CD4-positive, CD25-positive, alpha-beta regulatory T cell (primary cell): ENCODE measurements at regions not wholly inside any gene's neighbourhood (a gene's known extent, or its start where the extent isn't known, plus 50 kb on each side); places are given as distances from the start of the nearest gene placed in this dataset.

Source experiments
- ATAC-seq, 2 donors: fragments of 150-1000 bp; cut with Tn5 transposase; one replicate each; pipeline ENCODE4 v1.10.0; 2021; ENCODE audit warnings: low read depth in 2 of 2, moderate number of reproducible peaks in 2 of 2, moderate library complexity in 1 of 2
- DNase-seq, 3 donors: peaks; one replicate each; pipeline versions ENCODE4 v3.0.0 to v3.0.0-alpha.2; 2012 to 2022; ENCODE audit warnings: mixed read lengths in 1 of 3
- H3K27ac ChIP-seq: one replicate; pipeline ENCODE4 v1.7.0; 2013; ENCODE audit warnings: mild to moderate bottlenecking, low read length; ENCODE audit not compliant: insufficient read depth, poor library complexity, severe bottlenecking
- H3K27me3 ChIP-seq: one replicate; pipeline ENCODE4 v1.7.0; 2013; ENCODE audit warnings: low read length; ENCODE audit not compliant: control insufficient read depth, insufficient read depth
- H3K36me3 ChIP-seq: one replicate; pipeline ENCODE4 v1.7.0; 2013; ENCODE audit warnings: mild to moderate bottlenecking, low read length, moderate library complexity; ENCODE audit not compliant: control insufficient read depth, insufficient read depth
- H3K4me1 ChIP-seq: 2 replicates; pipeline ENCODE4 v1.7.0; 2013; ENCODE audit warnings: mild to moderate bottlenecking, low read length; ENCODE audit not compliant: insufficient read depth, control insufficient read depth, poor library complexity, severe bottlenecking
- H3K4me3 ChIP-seq: one replicate; pipeline ENCODE4 v1.7.0; 2013; ENCODE audit warnings: low read depth, mild to moderate bottlenecking, low read length, moderate library complexity
- H3K9me3 ChIP-seq, 2 experiments: 1 replicate in 1 of 2; 2 replicates in 1 of 2; pipeline ENCODE4 v1.7.0; 2013; ENCODE audit warnings: low read length in 2 of 2, mild to moderate bottlenecking in 1 of 2, moderate library complexity in 1 of 2; ENCODE audit not compliant: control insufficient read depth in 2 of 2
- H3K27ac Mint-ChIP-seq, 3 donors: one replicate each; pipeline ENCODE4 v1.8.0; 2020 to 2022; ENCODE audit warnings: mild to moderate bottlenecking in 3 of 3, mixed read lengths in 3 of 3, moderate library complexity in 2 of 3
- H3K27me3 Mint-ChIP-seq: one replicate; pipeline ENCODE4 v1.8.0; 2022; ENCODE audit warnings: mild to moderate bottlenecking, mixed read lengths
- H3K36me3 Mint-ChIP-seq: one replicate; pipeline ENCODE4 v1.8.0; 2020; ENCODE audit warnings: mixed read lengths
- H3K4me1 Mint-ChIP-seq, 4 donors: one replicate each; pipeline ENCODE4 v1.8.0; 2020 to 2022; ENCODE audit warnings: mixed read lengths in 4 of 4, mild to moderate bottlenecking in 1 of 4
- H3K4me3 Mint-ChIP-seq, 4 donors: one replicate each; pipeline ENCODE4 v1.8.0; 2020 to 2022; ENCODE audit warnings: mild to moderate bottlenecking in 4 of 4, mixed read lengths in 4 of 4, moderate library complexity in 3 of 4
- H3K9me3 Mint-ChIP-seq, 7 donors: one replicate each; pipeline ENCODE4 v1.8.0; 2020 to 2022; ENCODE audit warnings: mixed read lengths in 7 of 7, mild to moderate bottlenecking in 3 of 7, moderate library complexity in 2 of 7

- Mint-ChIP-seq H3K27ac (no peak overlapping the region), H3K4me1 (no peaks in the 10 kb centered on the region), H3K27me3 (no peaks in the 10 kb centered on the region), H3K4me3 (no peak overlapping the region), H3K36me3 (no peaks in the 10 kb centered on the region), H3K9me3 (peaks cover 0 to 11% (median 6%) of the 10 kb centered on the region in 7 donors)
- Histone ChIP-seq H3K27me3 (no peaks in the 10 kb centered on the region), H3K36me3 (no peaks in the 10 kb centered on the region), H3K9me3 (no peaks in the 10 kb centered on the region), H3K4me3 (no peak overlapping the region), H3K27ac (no peak overlapping the region), H3K4me1 (no peaks in the 10 kb centered on the region)
- ATAC-seq (no peak), DNase-seq (no peak)
Measured at GRCh38 chr12:30323008-30323407, 372.7 kb downstream of the IPO8 start.

- Mint-ChIP-seq H3K27me3 (no peaks in the 10 kb centered on the region), H3K36me3 (no peaks in the 10 kb centered on the region), H3K4me1 (no peaks in the 10 kb centered on the region)
Measured at GRCh38 chr12:30320561-30320960, 375.1 kb downstream of the IPO8 start.

GRCh38 chr12:30314506-30315100 lies 381.1 kb downstream of the IPO8 start:
- Histone ChIP-seq H3K27ac (no peak overlapping the region), H3K9me3 (no peaks in the 10 kb centered on the region), H3K4me1 (no peaks in the 10 kb centered on the region), H3K4me3 (no peak overlapping the region), H3K27me3 (no peaks in the 10 kb centered on the region), H3K36me3 (no peaks in the 10 kb centered on the region)
- Mint-ChIP-seq H3K36me3 (no peaks in the 10 kb centered on the region), H3K4me3 (no peak overlapping the region), H3K27ac (no peak overlapping the region), H3K4me1 (no peaks in the 10 kb centered on the region), H3K9me3 (peaks cover 0 to 15% (median 4%) of the 10 kb centered on the region in 7 donors), H3K27me3 (no peaks in the 10 kb centered on the region)
- ATAC-seq = no peak
- no peak for DNase-seq

More at GRCh38 chr12:30320561-30320960, 375.1 kb downstream of the IPO8 start:
- DNase-seq = no peak
- no peaks in the 10 kb centered on the region for H3K27me3 ChIP-seq
- no peaks in the 10 kb centered on the region for H3K9me3 ChIP-seq
- H3K4me1 ChIP-seq = no peaks in the 10 kb centered on the region
- no peak overlapping the region for H3K27ac ChIP-seq
- no peak for ATAC-seq
- no peak overlapping the region for H3K4me3 ChIP-seq
- Mint-ChIP-seq H3K9me3 (peaks cover 0 to 9% (median 3%) of the 10 kb centered on the region in 7 donors), H3K4me3 (no peak overlapping the region), H3K27ac (no peak overlapping the region)
- no peaks in the 10 kb centered on the region for H3K36me3 ChIP-seq

- no peaks in the 10 kb centered on the region for H3K4me1 ChIP-seq
- no peak overlapping the region for H3K27ac ChIP-seq
- no peak for ATAC-seq
- no peak for DNase-seq
- Mint-ChIP-seq H3K4me3 (no peak overlapping the region), H3K4me1 (no peaks in the 10 kb centered on the region), H3K9me3 (peaks cover 0 to 21% (median 4%) of the 10 kb centered on the region in 7 donors), H3K27me3 (no peaks in the 10 kb centered on the region), H3K36me3 (no peaks in the 10 kb centered on the region), H3K27ac (no peak overlapping the region)
- no peaks in the 10 kb centered on the region for H3K36me3 ChIP-seq
- H3K9me3 ChIP-seq = no peaks in the 10 kb centered on the region
- H3K27me3 ChIP-seq = no peaks in the 10 kb centered on the region
- H3K4me3 ChIP-seq = no peak overlapping the region
Measured at GRCh38 chr12:30308010-30308717, 387.5 kb downstream of the IPO8 start.

GRCh38 chr12:30304528-30304927 lies 391.1 kb downstream of the IPO8 start:
- DNase-seq = no peak
- H3K9me3 Mint-ChIP-seq = peaks cover 0 to 17% (median 6%) of the 10 kb centered on the region in 7 donors
- no peak overlapping the region for H3K27ac Mint-ChIP-seq
- Histone ChIP-seq H3K4me3 (no peak overlapping the region), H3K27me3 (no peaks in the 10 kb centered on the region), H3K4me1 (no peaks in the 10 kb centered on the region), H3K36me3 (no peaks in the 10 kb centered on the region), H3K9me3 (no peaks in the 10 kb centered on the region), H3K27ac (no peak overlapping the region)
- no peaks in the 10 kb centered on the region for H3K27me3 Mint-ChIP-seq
- H3K36me3 Mint-ChIP-seq = no peaks in the 10 kb centered on the region
- H3K4me3 Mint-ChIP-seq = no peak overlapping the region
- ATAC-seq = no peak
- H3K4me1 Mint-ChIP-seq = no peaks in the 10 kb centered on the region

GRCh38 chr12:30301291-30301690 lies 394.4 kb downstream of the IPO8 start:
- Histone ChIP-seq H3K27ac (no peak overlapping the region), H3K36me3 (no peaks in the 10 kb centered on the region), H3K27me3 (no peaks in the 10 kb centered on the region), H3K9me3 (no peaks in the 10 kb centered on the region), H3K4me3 (no peak overlapping the region), H3K4me1 (no peaks in the 10 kb centered on the region)
- Mint-ChIP-seq H3K4me3 (no peak overlapping the region), H3K9me3 (peaks cover 0 to 12% (median 6%) of the 10 kb centered on the region in 7 donors), H3K4me1 (no peaks in the 10 kb centered on the region), H3K27ac (no peak overlapping the region), H3K27me3 (no peaks in the 10 kb centered on the region), H3K36me3 (no peaks in the 10 kb centered on the region)
- ATAC-seq (no peak), DNase-seq (no peak)

GRCh38 chr12:30296486-30296885 lies 399.2 kb downstream of the IPO8 start:
- no peak for DNase-seq

More at GRCh38 chr12:30296486-30296885, 399.2 kb downstream of the IPO8 start:
- Mint-ChIP-seq H3K9me3 (peaks cover 0 to 19% (median 2%) of the 10 kb centered on the region in 7 donors), H3K36me3 (no peaks in the 10 kb centered on the region), H3K27me3 (no peaks in the 10 kb centered on the region), H3K4me1 (no peaks in the 10 kb centered on the region), H3K4me3 (no peak overlapping the region), H3K27ac (no peak overlapping the region)
- Histone ChIP-seq H3K36me3 (no peaks in the 10 kb centered on the region), H3K9me3 (no peaks in the 10 kb centered on the region), H3K4me1 (no peaks in the 10 kb centered on the region), H3K27me3 (no peaks in the 10 kb centered on the region), H3K27ac (no peak overlapping the region), H3K4me3 (no peak overlapping the region)
- ATAC-seq = no peak
